T-cell (primary cell): ENCODE measurements at regions not wholly inside any gene's neighbourhood (a gene's known extent, or its start where the extent isn't known, plus 50 kb on each side); places are given as distances from the start of the nearest gene placed in this dataset.

Source experiments
- ATAC-seq, 4 experiments: fragments of 200-7000 bp in 3 of 4; fragments of 150-1000 bp in 1 of 4; cut with Tn5 transposase; replicated peaks in 1 of 4; 1 replicate in 3 of 4; 2 replicates in 1 of 4; pipeline ENCODE4 v1.10.0; 2021; ENCODE audit warnings: moderate library complexity in 3 of 4, mild to moderate bottlenecking in 2 of 4, moderate number of reproducible peaks in 1 of 4
- CTCF ChIA-PET, 2 donors: fragments of 300-600 bp; sonication (Branson Sonifier 250); formaldehyde crosslinking; loops; one replicate each; lab custom pipeline; 2022; ENCODE audit warnings: antibody characterized with exemption in 2 of 2; lab: Charles Lee
- POLR2A ChIA-PET, 2 donors: fragments of 300-600 bp; sonication (Branson Sonifier 250); formaldehyde crosslinking; loops; one replicate each; lab custom pipeline; 2022; ENCODE audit warnings: antibody characterized with exemption in 2 of 2; lab: Charles Lee
- DNase-seq, 35 experiments: peaks; one replicate each; pipeline versions ENCODE4 v3.0.0 to v3.0.0-alpha.2; 2013 to 2023
- H3K27ac ChIP-seq: one replicate; pipeline ENCODE4 v1.5.1; 2013; ENCODE audit warnings: low read length
- H3K27me3 ChIP-seq, 2 experiments: replicated peaks in 1 of 2; 1 replicate in 1 of 2; 2 replicates in 1 of 2; pipeline versions ENCODE4 v1.6.1 to v1.7.0; 2013; ENCODE audit warnings: low read length in 1 of 2, mixed read lengths in 1 of 2; ENCODE audit not compliant: control insufficient read depth in 2 of 2, insufficient read depth in 2 of 2; ENCODE audit errors: extremely low read depth in 1 of 2
- H3K36me3 ChIP-seq, 2 donors: 1 replicate in 1 of 2; 2 replicates in 1 of 2; pipeline versions ENCODE4 v1.6.1 to v1.7.0; 2013; ENCODE audit warnings: low read length in 1 of 2; ENCODE audit not compliant: control insufficient read depth in 2 of 2, insufficient read depth in 1 of 2; ENCODE audit errors: extremely low read depth in 1 of 2
- H3K4me1 ChIP-seq, 2 experiments: 1 replicate in 1 of 2; 2 replicates in 1 of 2; pipeline versions ENCODE4 v1.6.1 to v1.7.0; 2013; ENCODE audit warnings: low read length in 2 of 2, mixed read lengths in 1 of 2; ENCODE audit not compliant: insufficient read depth in 2 of 2, control insufficient read depth in 1 of 2; ENCODE audit errors: extremely low read depth in 1 of 2
- H3K4me3 ChIP-seq, 2 donors: 1 replicate in 1 of 2; 2 replicates in 1 of 2; pipeline versions ENCODE4 v1.5.1 to v1.7.0; 2013; ENCODE audit warnings: mild to moderate bottlenecking in 2 of 2, low read length in 1 of 2, moderate library complexity in 1 of 2; ENCODE audit not compliant: control insufficient read depth in 1 of 2; ENCODE audit errors: extremely low read depth in 1 of 2
- H3K9me3 ChIP-seq: 2 replicates; pipeline ENCODE4 v1.7.0; 2013
- H3K27ac Mint-ChIP-seq, 2 donors: one replicate each; pipeline ENCODE4 v1.8.0; 2020 to 2021; ENCODE audit warnings: mild to moderate bottlenecking in 2 of 2, mixed read lengths in 2 of 2
- H3K27me3 Mint-ChIP-seq, 2 donors: one replicate each; pipeline ENCODE4 v1.8.0; 2021 to 2022; ENCODE audit warnings: mixed read lengths in 2 of 2
- H3K36me3 Mint-ChIP-seq: one replicate; pipeline ENCODE4 v1.8.0; 2021; ENCODE audit warnings: mixed read lengths
- H3K4me1 Mint-ChIP-seq, 3 donors: one replicate each; pipeline ENCODE4 v1.8.0; 2020 to 2022; ENCODE audit warnings: mixed read lengths in 3 of 3, mild to moderate bottlenecking in 1 of 3
- H3K4me3 Mint-ChIP-seq, 3 donors: one replicate each; pipeline ENCODE4 v1.8.0; 2020 to 2022; ENCODE audit warnings: mild to moderate bottlenecking in 3 of 3, mixed read lengths in 3 of 3, moderate library complexity in 3 of 3
- H3K9me3 Mint-ChIP-seq, 3 donors: one replicate each; pipeline ENCODE4 v1.8.0; 2020 to 2022; ENCODE audit warnings: mixed read lengths in 3 of 3
- WGBS: methylation state at CpG from one replicate; pipeline ENCODE4 v1.1.5; 2013; ENCODE audit warnings: missing lambda C conversion rate; ENCODE audit not compliant: insufficient coverage; 5-methylcytosine and 5-hydroxymethylcytosine counted together

- 65% methylated on average over 5 of the region's 7 CpGs for WGBS
- no peak overlapping the region for H3K4me3 ChIP-seq
- H3K36me3 Mint-ChIP-seq, result peaks cover 14% of the 10 kb centered on the region
- H3K9me3 Mint-ChIP-seq, result no peaks in the 10 kb centered on the region
- H3K4me1 Mint-ChIP-seq, result peaks cover 0 to 4% (median 3%) of the 10 kb centered on the region in 3 donors
- ChIA-PET CTCF (interaction anchor here in 1 of 2 donors (0.5 kb wide), 1 partner anchor 35 kb away, joined by 4 read pairs; no protein-coding TSS in a partner anchor), POLR2A (no interaction called here)
- H3K9me3 ChIP-seq, result no peaks in the 10 kb centered on the region
- no peaks in the 10 kb centered on the region for H3K4me1 ChIP-seq
- H3K27ac Mint-ChIP-seq, result no peak overlapping the region
- H3K27ac ChIP-seq, result no peak overlapping the region
- H3K27me3 ChIP-seq, result peaks cover 0 to 3% of the 10 kb centered on the region in 2 experiments
- no peaks in the 10 kb centered on the region for H3K36me3 ChIP-seq
- H3K27me3 Mint-ChIP-seq, result peaks cover under 1 to 16% of the 10 kb centered on the region in 2 donors
- DNase-seq, result no peak
- no peak overlapping the region for H3K4me3 Mint-ChIP-seq
- no peak for ATAC-seq
Measured at GRCh38 chr11:129728581-129728980, 87.1 kb upstream of the TMEM45B start.

- peaks cover 7 to 23% of the 10 kb centered on the region in 2 donors for H3K27me3 Mint-ChIP-seq
- Histone ChIP-seq H3K9me3 (no peaks in the 10 kb centered on the region), H3K4me3 (no peak overlapping the region), H3K27ac (no peak overlapping the region), H3K36me3 (no peaks in the 10 kb centered on the region), H3K27me3 (peaks cover 0 to 3% of the 10 kb centered on the region in 2 experiments), H3K4me1 (no peaks in the 10 kb centered on the region)
- H3K36me3 Mint-ChIP-seq, result peaks cover 14% of the 10 kb centered on the region
- peaks cover 0 to under 1% (median under 1%) of the 10 kb centered on the region in 3 donors for H3K4me1 Mint-ChIP-seq
- DNase-seq, result no peak
- CTCF ChIA-PET, result interaction anchor here in 1 of 2 donors (0.5 kb wide), 1 partner anchor 36 kb away, joined by 4 read pairs; no protein-coding TSS in a partner anchor
- no peak for ATAC-seq
- no peak overlapping the region for H3K4me3 Mint-ChIP-seq
- H3K27ac Mint-ChIP-seq, result no peak overlapping the region
- no peaks in the 10 kb centered on the region for H3K9me3 Mint-ChIP-seq
- POLR2A ChIA-PET, result no interaction called here
- WGBS, result 75% methylated on average over 5 of the region's 5 CpGs
Measured at GRCh38 chr11:129729216-129729615, 86.4 kb upstream of the TMEM45B start.

- Mint-ChIP-seq H3K9me3 (no peaks in the 10 kb centered on the region), H3K4me3 (no peak overlapping the region), H3K36me3 (peaks cover 14% of the 10 kb centered on the region), H3K27ac (no peak overlapping the region), H3K27me3 (peaks cover 7 to 27% of the 10 kb centered on the region in 2 donors), H3K4me1 (no peaks in the 10 kb centered on the region)
- CTCF ChIA-PET, result no interaction called here
- ATAC-seq (no peak), DNase-seq (no peak)
- POLR2A ChIA-PET, result no interaction called here
- Histone ChIP-seq H3K27ac (no peak overlapping the region), H3K4me3 (no peak overlapping the region), H3K27me3 (peaks cover 0 to 3% of the 10 kb centered on the region in 2 experiments), H3K4me1 (no peaks in the 10 kb centered on the region), H3K9me3 (no peaks in the 10 kb centered on the region), H3K36me3 (no peaks in the 10 kb centered on the region)
- 100% methylated on average over 2 of the region's 10 CpGs for WGBS
Measured at GRCh38 chr11:129729823-129730222, 85.8 kb upstream of the TMEM45B start.

DNA sequence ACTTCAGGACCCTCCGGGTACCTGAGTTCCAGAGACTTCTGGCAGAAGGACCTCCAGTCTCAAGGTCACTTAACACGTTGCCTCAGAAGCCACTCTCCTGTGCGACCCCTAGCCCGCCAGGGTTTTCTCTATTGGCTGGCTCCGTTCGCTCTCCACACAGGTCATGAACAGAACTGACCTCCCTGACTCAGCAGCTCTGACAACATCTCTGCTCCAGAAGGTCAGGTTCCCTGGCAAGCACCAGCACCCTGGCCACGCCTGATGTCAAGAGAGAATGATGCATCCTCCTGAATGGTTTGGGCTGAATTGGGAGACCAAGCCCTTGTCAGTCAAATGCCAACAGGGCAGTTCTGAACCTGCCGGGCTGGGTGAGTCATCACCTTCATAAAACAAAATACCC is 84.3 kb upstream of the TMEM45B start:
- ATAC-seq (no peak), DNase-seq (no peak)
- Mint-ChIP-seq H3K9me3 (no peaks in the 10 kb centered on the region), H3K36me3 (peaks cover 3% of the 10 kb centered on the region), H3K4me1 (no peaks in the 10 kb centered on the region), H3K27me3 (peaks cover 7 to 27% of the 10 kb centered on the region in 2 donors), H3K27ac (no peak overlapping the region), H3K4me3 (no peak overlapping the region)
- ChIA-PET POLR2A (no interaction called here), CTCF (no interaction called here)
- H3K4me1 ChIP-seq, result no peaks in the 10 kb centered on the region
- 91% methylated on average over 6 of the region's 8 CpGs for WGBS
- no peaks in the 10 kb centered on the region for H3K36me3 ChIP-seq
- H3K27ac ChIP-seq, result no peak overlapping the region
- H3K4me3 ChIP-seq, result no peak overlapping the region
- H3K27me3 ChIP-seq, result peaks cover 0 to 3% of the 10 kb centered on the region in 2 experiments
- H3K9me3 ChIP-seq, result no peaks in the 10 kb centered on the region

DNA sequence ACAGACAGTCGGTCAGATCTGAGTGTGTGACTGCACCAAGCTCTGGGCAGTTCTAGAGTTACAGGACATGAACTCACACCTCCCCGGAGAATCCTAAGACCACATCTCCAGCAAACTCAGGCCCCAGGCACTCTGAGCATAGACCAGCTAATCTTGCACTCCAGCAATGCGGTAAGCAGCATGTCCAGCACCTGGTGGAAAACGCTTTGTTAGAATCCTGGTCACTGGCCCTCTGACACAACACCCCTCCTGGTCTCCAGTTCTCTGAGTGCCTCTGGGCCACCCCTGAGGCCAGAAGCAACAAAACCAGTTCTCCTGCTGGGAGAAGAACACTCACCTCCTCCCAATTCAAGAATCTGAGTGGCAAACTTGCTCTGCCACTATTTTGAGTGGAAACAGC is 82.7 kb upstream of the TMEM45B start:
- Mint-ChIP-seq H3K27me3 (peaks cover 7 to 27% of the 10 kb centered on the region in 2 donors), H3K4me1 (no peaks in the 10 kb centered on the region), H3K36me3 (no peaks in the 10 kb centered on the region), H3K4me3 (no peak overlapping the region), H3K27ac (no peak overlapping the region), H3K9me3 (no peaks in the 10 kb centered on the region)
- ChIA-PET CTCF (no interaction called here), POLR2A (no interaction called here)
- Histone ChIP-seq H3K36me3 (no peaks in the 10 kb centered on the region), H3K9me3 (no peaks in the 10 kb centered on the region), H3K4me1 (no peaks in the 10 kb centered on the region), H3K4me3 (no peak overlapping the region), H3K27me3 (peaks cover 0 to 3% of the 10 kb centered on the region in 2 experiments), H3K27ac (no peak overlapping the region)
- WGBS, result 83% methylated on average over 4 of the region's 4 CpGs
- ATAC-seq (no peak), DNase-seq (no peak)

GRCh38 chr11:129733384-129733783 is 82.3 kb upstream of the TMEM45B start:
- H3K27ac ChIP-seq, result no peak overlapping the region
- H3K27ac Mint-ChIP-seq, result no peak overlapping the region
- H3K4me3 Mint-ChIP-seq, result no peak overlapping the region

GRCh38 chr11:129733981-129734380 is 81.7 kb upstream of the TMEM45B start:
- no peak overlapping the region for H3K27ac Mint-ChIP-seq
- H3K4me3 ChIP-seq, result no peak overlapping the region
- WGBS, result 60% methylated on average over 7 of the region's 7 CpGs
- no peaks in the 10 kb centered on the region for H3K4me1 ChIP-seq
- ChIA-PET POLR2A (no interaction called here), CTCF (no interaction called here)
- H3K4me3 Mint-ChIP-seq, result no peak overlapping the region
- DNase-seq (no peak), ATAC-seq (no peak)
- H3K9me3 Mint-ChIP-seq, result no peaks in the 10 kb centered on the region
- H3K27me3 Mint-ChIP-seq, result peaks cover 7 to 34% of the 10 kb centered on the region in 2 donors
- no peaks in the 10 kb centered on the region for H3K4me1 Mint-ChIP-seq
- H3K36me3 ChIP-seq, result no peaks in the 10 kb centered on the region
- H3K36me3 Mint-ChIP-seq, result no peaks in the 10 kb centered on the region
- peaks cover 0 to 3% of the 10 kb centered on the region in 2 experiments for H3K27me3 ChIP-seq
- no peak overlapping the region for H3K27ac ChIP-seq
- H3K9me3 ChIP-seq, result no peaks in the 10 kb centered on the region

More at GRCh38 chr11:129733384-129733783, 82.3 kb upstream of the TMEM45B start:
- Histone ChIP-seq H3K36me3 (no peaks in the 10 kb centered on the region), H3K9me3 (no peaks in the 10 kb centered on the region), H3K4me1 (no peaks in the 10 kb centered on the region), H3K4me3 (no peak overlapping the region), H3K27me3 (peaks cover 0 to 3% of the 10 kb centered on the region in 2 experiments)
- ChIA-PET POLR2A (no interaction called here), CTCF (no interaction called here)
- DNase-seq (no peak), ATAC-seq (no peak)
- no peaks in the 10 kb centered on the region for H3K36me3 Mint-ChIP-seq
- peaks cover 7 to 28% of the 10 kb centered on the region in 2 donors for H3K27me3 Mint-ChIP-seq
- H3K9me3 Mint-ChIP-seq, result no peaks in the 10 kb centered on the region
- WGBS, result 97% methylated on average over 5 of the region's 9 CpGs
- H3K4me1 Mint-ChIP-seq, result no peaks in the 10 kb centered on the region
